HG02885 (cell line): ENCODE measurements at regions not wholly inside any gene's neighbourhood (a gene's known extent, or its start where the extent isn't known, plus 50 kb on each side); places are given as distances from the start of the nearest gene placed in this dataset.

Experiments
- ATAC-seq: cut with Tn5 transposase; IDR thresholded peaks from one replicate; pipeline ENCODE4 v1.9.1; 2021; ENCODE audit warnings: mild to moderate bottlenecking; ENCODE audit not compliant: unreplicated experiment, poor library complexity

DNA sequence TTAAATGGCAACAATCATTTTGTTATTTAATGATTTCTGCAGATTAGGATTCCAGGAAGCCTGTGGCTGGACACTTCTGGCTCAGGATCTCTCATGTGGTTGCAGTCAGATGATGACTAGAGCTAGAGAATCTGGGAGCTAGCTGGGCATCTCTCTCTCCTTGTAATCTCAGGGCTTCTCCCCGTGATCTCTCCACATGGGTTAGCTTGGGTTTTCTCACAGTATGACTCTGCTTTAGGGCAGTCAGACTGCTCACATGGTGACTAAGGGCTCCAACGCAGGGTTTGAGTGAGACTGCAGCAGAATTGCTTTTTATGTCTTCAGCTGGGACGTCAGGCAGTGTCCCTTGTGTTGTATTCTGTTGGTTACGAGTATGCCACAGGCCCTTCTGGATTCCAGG is 361.4 kb downstream of the CBLL2 start:
- no peak for ATAC-seq

DNA sequence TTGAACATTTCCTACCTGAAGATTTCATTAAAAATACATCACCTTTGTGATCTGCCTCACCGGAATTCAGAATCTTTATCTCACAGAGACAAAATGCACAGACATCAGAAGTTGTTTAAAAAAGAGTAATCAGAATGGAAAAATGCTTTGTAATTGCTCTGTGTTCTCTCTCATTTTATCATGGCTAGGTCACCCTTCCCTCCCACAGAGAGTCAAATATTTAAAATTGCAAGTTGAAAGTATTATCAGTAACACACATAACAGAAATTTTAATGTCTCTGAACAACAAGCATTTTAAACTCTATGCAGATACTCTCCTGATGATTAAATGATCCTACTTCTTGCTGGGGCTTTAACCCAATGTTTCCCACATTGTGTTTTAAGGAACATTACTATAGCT is 362.0 kb downstream of the CBLL2 start:
- no peak for ATAC-seq

DNA sequence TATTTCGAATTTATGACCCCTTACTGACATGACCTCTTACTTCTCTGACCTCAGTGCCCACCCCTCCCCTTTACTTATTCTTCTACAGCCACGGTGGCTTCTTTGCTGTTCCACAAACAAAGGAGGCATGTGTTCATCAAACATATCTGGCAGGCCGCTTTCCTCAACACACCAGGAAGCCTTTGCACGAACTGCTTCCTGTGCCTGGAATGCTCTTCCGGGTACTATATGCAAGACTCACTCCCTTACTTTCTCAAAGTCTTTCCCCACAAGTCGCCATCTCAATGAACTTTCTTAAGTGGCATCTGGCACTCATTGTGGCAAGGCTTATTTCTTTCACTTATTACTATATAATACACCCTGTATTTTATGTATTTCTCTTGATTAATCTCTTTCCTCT is 351.5 kb upstream of the DDX53 start:
- ATAC-seq: no peak

DNA sequence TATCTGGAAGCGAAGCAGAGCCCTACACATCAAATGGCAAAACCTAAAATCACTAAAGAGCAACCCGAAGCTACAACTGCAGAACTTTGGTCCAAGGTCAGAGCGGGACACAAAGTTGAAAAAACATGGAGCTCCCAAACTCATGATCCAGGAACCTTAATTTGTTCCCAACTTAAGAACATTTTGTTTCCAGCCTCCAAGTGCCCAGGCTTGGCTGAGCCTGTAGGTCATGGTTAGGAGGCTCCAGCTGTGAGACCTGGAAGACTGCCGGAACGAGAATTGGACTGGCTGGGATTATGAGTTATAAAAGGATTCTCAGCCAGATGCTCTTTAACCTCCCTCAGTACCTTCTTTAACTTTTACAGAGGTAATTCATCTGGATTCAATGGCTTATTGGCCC is 349.1 kb upstream of the DDX53 start:
- no peak for ATAC-seq

GRCh38 chrX:22652596-22652995 is 347.2 kb upstream of the DDX53 start:
- no peak for ATAC-seq

DNA sequence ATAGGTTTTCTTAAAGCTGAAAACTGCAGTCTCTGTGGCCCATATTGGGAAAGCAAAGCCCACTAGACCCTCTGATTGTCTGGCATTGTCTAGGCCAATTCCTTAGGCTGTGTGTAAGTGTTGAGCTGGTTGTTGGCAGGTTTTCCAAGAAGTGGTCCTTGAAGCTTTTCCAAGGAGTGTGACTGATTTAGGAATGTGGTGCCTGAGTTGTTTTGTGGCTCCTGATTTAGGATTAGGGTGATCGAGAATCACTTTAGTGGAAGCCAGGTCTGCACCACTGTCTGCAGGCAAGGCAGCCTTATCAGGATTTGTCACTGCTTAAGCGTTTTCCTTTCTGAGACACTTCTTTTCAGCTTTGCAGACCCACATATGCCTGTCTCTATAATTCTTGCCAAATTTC is 339.0 kb upstream of the DDX53 start:
- ATAC-seq: no peak

- ATAC-seq: no peak
These were observed 337.0 kb upstream of the DDX53 start for GRCh38 chrX:22662776-22663175.

GRCh38 chrX:22664826-22665225 is 334.9 kb upstream of the DDX53 start:
- ATAC-seq: no peak

- no peak for ATAC-seq
These were observed 333.9 kb upstream of the DDX53 start for GRCh38 chrX:22665818-22666217.

DNA sequence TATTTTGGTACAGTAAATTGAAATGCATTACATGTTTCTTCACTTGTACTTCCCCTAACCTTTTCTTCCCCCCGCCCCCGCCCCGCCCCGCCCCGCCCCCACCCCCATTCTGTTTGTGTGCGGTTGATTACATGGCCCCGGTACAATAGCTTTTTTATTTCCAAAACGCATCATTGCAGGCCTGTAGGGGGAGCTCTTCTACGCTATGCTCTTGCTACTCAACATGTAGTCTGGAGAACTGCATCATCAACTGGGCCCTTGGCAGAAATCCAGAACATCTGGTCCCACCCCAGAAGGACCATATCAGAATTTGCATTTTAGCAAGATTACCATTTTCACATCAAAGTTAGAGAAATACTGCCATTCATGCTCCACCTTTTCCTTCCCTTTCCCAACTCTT is 333.3 kb upstream of the DDX53 start:
- no peak for ATAC-seq

DNA sequence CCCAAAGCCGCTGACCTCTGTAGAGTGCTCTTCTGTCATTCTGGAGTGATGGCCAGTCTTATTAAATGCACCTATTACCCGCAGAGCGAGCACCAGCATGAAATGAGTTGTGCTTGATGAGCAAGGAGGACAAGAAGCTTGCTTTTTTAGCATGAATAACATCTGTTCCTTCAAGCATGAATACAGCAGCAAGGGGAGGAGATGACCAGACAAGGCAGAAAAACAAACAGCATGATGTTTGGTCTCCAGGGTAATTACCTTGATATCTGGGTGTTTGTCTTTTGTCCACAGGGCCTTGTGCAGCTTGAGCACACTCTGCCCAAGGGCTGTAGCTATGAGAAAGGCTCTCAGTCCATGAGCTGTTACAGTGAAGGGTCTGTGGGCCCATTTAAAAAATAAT is 324.8 kb upstream of the DDX53 start:
- ATAC-seq: no peak

DNA sequence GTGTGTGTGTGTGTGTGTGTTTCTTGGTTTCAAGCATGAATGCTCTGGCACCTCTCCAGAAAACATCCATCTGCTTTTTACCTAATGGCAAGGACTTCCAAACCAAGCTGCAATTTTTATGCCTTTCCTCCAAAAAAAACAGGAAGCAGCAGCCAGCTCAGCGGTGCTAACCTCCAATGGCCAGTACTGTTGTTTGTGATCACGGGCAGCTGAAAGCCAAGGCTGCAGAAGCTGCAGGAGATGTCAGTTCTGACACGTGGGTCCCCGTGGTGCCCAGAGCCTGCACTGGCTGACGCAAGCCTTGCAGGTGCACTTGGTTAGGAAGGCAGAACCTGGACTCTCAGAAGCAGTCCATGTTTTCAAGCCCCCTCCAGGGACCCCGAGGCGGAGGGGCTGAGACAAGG is 313.6 kb upstream of the DDX53 start:
- no peak for ATAC-seq

DNA sequence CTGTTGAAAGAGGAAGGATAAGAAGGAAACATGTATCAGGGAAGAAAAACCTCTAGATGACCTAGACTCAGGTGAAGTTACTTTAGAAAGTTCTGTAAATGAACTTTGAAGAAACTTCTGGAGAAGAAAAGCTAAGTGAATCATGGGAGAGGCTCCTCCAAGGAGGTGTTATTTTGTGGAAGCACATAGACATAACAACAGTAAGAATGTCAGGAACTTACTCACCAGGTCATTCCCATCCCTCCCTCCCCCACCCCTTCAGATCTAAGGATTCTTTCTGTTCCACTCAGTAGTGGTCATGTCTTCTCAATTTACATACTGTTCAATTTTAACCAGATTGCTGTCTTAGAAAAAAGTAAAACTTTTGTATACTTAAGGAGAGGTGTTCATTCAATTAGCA is 310.5 kb upstream of the DDX53 start:
- no peak for ATAC-seq

GRCh38 chrX:22690116-22690515 is 309.6 kb upstream of the DDX53 start:
- ATAC-seq: no peak

DNA sequence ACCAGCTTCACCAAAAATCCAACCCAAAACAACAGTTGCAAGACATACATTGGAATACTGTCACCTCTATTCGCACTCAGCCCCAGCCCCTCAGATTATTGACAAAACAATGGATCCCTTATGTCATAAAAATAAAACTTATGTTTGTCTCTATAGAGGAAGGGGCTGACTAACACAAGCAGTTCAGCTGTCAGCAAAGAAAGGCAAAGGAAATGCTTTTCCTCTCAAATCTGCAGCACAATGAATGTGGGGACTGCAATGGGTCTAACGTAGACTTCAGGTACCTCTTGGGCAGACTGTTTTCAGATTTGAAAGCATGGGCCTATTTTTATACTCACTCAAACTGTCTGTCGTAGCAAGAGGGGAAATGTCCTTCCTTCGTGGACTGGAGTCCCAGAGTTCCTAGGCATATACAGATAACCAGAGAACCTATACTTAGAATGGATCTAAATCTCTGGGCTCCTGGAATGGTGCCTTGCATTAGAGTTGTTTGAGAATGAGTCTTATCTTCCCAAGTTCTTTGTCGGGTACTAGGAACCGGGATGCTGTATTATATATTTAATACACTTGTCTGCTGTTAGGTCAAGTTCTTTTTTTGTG is 307.7 kb upstream of the DDX53 start:
- no peak for ATAC-seq

DNA sequence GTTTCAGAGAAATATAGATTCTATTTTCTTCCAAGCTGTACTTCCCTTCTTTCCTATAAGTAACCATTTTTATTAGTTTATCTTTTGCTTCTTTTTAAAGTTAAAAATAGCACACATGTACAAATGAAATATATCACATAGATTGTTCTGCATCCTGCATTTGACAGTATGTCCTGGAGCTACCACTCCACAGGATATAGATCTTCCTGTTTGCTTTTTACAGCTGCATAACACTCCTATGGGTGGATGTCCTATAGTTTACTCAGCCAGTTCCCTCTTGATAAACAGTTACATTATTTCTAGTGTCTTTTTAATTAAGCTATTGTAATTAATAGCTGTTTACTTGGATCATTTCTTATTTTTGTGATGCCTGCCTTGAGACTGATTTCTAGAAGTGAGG is 301.6 kb upstream of the DDX53 start:
- no peak for ATAC-seq

DNA sequence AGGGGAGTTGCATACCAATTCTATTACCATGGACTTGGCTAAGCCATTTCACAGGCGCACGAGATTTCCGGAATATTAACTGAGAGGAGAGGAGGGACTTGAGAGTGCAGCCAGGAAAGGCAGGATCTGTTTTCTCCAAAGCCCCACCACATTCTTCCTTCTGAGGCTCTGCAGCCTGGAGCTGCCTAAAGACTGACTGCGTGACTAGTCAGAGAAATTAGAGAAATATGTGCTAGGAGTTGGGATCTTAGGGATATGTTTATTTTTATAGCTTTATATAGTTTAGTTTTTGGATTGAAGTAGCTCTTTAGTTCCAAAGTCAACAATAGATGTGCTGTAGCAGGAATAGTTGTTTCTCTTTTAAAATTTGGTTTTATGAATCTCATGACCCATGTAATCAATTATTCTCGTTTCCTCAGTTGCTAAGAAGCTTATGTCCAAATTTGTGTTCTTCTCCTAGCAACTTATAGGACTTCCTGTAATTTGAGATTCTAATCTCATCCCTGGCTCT is 300.1 kb upstream of the DDX53 start:
- ATAC-seq: no peak

DNA sequence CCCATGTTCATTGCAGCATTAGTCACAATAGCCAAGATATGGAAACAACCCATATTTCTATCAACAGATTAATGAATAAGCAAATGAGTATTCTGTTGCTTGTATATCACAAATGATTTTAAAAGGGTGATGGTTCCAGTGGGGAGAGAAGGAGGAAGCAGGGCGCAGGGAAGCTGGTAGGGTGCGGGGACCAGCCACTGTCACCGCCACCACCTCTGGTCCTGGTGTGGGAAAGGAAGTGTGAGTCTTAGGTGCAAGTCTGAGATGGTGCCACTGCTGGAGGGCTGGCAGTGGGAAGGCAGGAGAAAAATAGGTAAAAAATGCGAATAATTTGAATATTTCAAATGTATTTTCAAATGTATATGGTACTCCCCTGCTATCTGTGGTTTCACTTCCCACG is 286.8 kb upstream of the DDX53 start:
- ATAC-seq: no peak

DNA sequence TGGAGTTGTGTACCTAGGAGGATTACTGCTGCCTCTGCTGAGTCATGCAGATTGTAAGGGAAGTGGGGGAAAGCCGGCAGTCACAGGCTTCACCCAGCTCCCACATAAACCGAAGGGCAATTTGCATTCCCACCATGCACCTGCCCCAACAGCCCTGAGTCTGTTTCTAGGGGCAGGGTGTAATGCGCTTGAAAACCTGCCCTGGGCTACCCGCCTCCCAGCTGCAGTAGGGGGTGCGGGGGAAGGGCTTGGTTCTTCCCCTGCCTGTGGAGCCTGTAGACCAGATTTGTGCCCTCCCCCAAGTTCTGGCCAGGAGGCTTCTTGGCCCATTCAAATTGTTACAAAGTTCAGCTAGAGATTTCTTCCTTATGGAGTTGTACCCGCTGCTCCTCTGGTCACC is 269.2 kb upstream of the DDX53 start:
- no peak for ATAC-seq

GRCh38 chrX:22737541-22737940 is 262.2 kb upstream of the DDX53 start:
- ATAC-seq: no peak

DNA sequence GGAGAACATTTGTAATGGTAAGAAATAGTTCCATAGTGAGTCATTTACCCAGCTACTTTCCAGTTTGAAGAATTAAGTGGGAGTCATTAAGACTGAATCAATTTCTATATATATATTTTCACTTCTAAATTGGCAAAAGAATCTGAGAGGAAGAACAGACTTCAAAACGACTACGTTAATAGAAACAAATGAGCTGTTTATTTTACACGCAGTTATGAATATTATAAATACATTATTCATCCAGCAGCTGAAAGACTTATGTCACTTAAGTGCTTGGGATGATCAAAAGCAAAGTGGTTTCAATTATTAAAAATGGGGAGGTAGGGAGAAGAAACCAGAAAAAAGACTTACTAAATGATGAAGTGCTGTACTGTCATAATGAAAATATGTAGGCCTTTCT is 260.5 kb upstream of the DDX53 start:
- ATAC-seq: no peak

DNA sequence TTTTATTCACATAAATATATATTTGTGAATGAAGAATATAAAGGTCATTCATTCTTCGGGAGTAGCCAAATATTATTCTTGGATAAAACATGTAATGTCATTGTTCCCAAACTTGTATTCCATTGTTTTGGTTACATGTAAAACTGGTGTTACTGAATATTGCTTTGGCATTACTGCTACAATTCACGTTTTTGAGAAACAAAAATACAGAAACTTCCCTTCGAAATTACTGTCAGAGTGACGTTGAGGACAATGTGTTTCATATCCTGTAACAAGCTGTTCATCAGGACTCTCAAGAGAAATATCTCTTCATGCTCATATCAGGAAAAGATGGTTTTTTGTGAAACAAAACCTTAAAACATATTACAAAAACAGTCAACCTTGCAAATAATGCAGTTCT is 258.9 kb upstream of the DDX53 start:
- no peak for ATAC-seq

- no peak for ATAC-seq
These were observed 257.6 kb upstream of the DDX53 start for GRCh38 chrX:22742174-22742573.
